OCI-LY1 (cell line): ENCODE measurements at regions not wholly inside any gene's neighbourhood (a gene's known extent, or its start where the extent isn't known, plus 50 kb on each side); places are given as distances from the start of the nearest gene placed in this dataset.

Experiments
- H2AFZ ChIP-seq: fragments of 200-600 bp; sonication (generic), shearing (Covaris generic); 2 replicates; pipeline ENCODE4 v1.6.0; 2014; ENCODE audit warnings: antibody characterized with exemption, mild to moderate bottlenecking, low read length
- H3F3A ChIP-seq: fragments of 200-600 bp; sonication (generic), shearing (Covaris generic); 2 replicates; pipeline ENCODE4 v1.6.0; 2014; ENCODE audit warnings: mild to moderate bottlenecking, antibody characterized with exemption, low read length, moderate library complexity; ENCODE audit not compliant: insufficient read depth
- H3K27ac ChIP-seq: fragments of 200-600 bp; sonication (generic); 2 replicates; pipeline ENCODE4 v1.5.1; 2014; ENCODE audit warnings: low read length, mixed run types, mild to moderate bottlenecking, low read depth; ENCODE audit not compliant: poor library complexity, severe bottlenecking
- H3K27me3 ChIP-seq: fragments of 200-600 bp; sonication (generic); 2 replicates; pipeline ENCODE4 v1.6.0; 2014; ENCODE audit warnings: antibody characterized with exemption, mild to moderate bottlenecking, low read length, moderate library complexity; ENCODE audit not compliant: insufficient read depth
- H3K36me3 ChIP-seq: fragments of 200-600 bp; sonication (generic); 2 replicates; pipeline ENCODE4 v1.6.1; 2014; ENCODE audit warnings: mild to moderate bottlenecking, antibody characterized with exemption, low read length, moderate library complexity, mixed read lengths; ENCODE audit not compliant: insufficient read depth
- H3K4me1 ChIP-seq: fragments of 200-600 bp; sonication (generic); 2 replicates; pipeline ENCODE4 v1.5.1; 2014; ENCODE audit warnings: mild to moderate bottlenecking, low read length, moderate library complexity; ENCODE audit not compliant: insufficient read depth, severe bottlenecking
- H3K4me2 ChIP-seq: fragments of 200-600 bp; sonication (generic), shearing (Covaris generic); 2 replicates; pipeline ENCODE4 v1.6.1; 2014; ENCODE audit warnings: low read length
- H3K4me3 ChIP-seq: fragments of 200-600 bp; sonication (generic); 2 replicates; pipeline ENCODE4 v1.5.1; 2014; ENCODE audit warnings: low read length, low read depth, mild to moderate bottlenecking, mixed read lengths; ENCODE audit not compliant: poor library complexity, severe bottlenecking
- H3K79me2 ChIP-seq: fragments of 200-600 bp; shearing (Covaris generic); 2 replicates; pipeline ENCODE4 v1.6.1; 2016; ENCODE audit warnings: mixed run types, low read length, mixed read lengths; ENCODE audit not compliant: insufficient read depth
- H3K9ac ChIP-seq: fragments of 200-600 bp; sonication (generic), shearing (Covaris generic); 2 replicates; pipeline ENCODE4 v1.6.1; 2014; ENCODE audit warnings: mild to moderate bottlenecking, low read length, mixed read lengths
- H3K9me2 ChIP-seq: fragments of 200-600 bp; sonication (generic), shearing (Covaris generic); 2 replicates; pipeline ENCODE4 v1.6.1; 2014; ENCODE audit warnings: low read depth, mild to moderate bottlenecking, low read length, mixed read lengths
- H3K9me3 ChIP-seq: fragments of 200-600 bp; shearing (Covaris generic); 2 replicates; pipeline ENCODE4 v1.6.1; 2014; ENCODE audit warnings: low read length, mixed read lengths
- H4K20me1 ChIP-seq: fragments of 200-600 bp; sonication (generic), shearing (Covaris generic); 2 replicates; pipeline ENCODE4 v1.6.0; 2016; ENCODE audit warnings: mild to moderate bottlenecking, low read length; ENCODE audit not compliant: insufficient read depth
- CTCF ChIP-seq: fragments of 200-600 bp; sonication (generic), shearing (Covaris generic); IDR thresholded peaks from 2 replicates; pipeline ENCODE4 v1.5.1; 2017; ENCODE audit warnings: mild to moderate bottlenecking, antibody characterized with exemption, low read length, moderate library complexity, mixed read lengths
- EZH2 ChIP-seq: fragments of 200-600 bp; sonication (generic), shearing (Covaris generic); IDR thresholded peaks from 2 replicates; pipeline ENCODE4 v1.8.0; 2017; ENCODE audit warnings: borderline replicate concordance, mixed run types, mild to moderate bottlenecking, antibody characterized with exemption, low read length, moderate library complexity, mixed read lengths

- no peaks in the 10 kb centered on the region for H3K79me2 ChIP-seq
- H2AFZ ChIP-seq, result no peak overlapping the region
- peaks cover 5% of the 10 kb centered on the region; the same call in 1 of the 2 replicates for H3K27me3 ChIP-seq
- H3K9me2 ChIP-seq, result no peaks in the 10 kb centered on the region
- no peaks in the 10 kb centered on the region for H3K36me3 ChIP-seq
- H3F3A ChIP-seq, result no peaks in the 10 kb centered on the region
- no peaks in the 10 kb centered on the region for H3K4me1 ChIP-seq
- no peak overlapping the region for H3K9ac ChIP-seq
- no peak overlapping the region for H3K27ac ChIP-seq
- no peak overlapping the region for H3K4me2 ChIP-seq
- TF ChIP-seq CTCF (no peak), EZH2 (no peak)
- no peaks in the 10 kb centered on the region for H4K20me1 ChIP-seq
- H3K4me3 ChIP-seq, result no peak overlapping the region
- H3K9me3 ChIP-seq, result no peaks in the 10 kb centered on the region
These were observed 114.6 kb upstream of the TNRC6C start for GRCh38 chr17:77843896-77844295.

- no peak overlapping the region for H3K4me3 ChIP-seq
- no peak overlapping the region for H3K4me2 ChIP-seq
- no peaks in the 10 kb centered on the region for H3K36me3 ChIP-seq
- H3F3A ChIP-seq, result no peaks in the 10 kb centered on the region
- TF ChIP-seq EZH2, result no peak
- no peak overlapping the region for H3K9ac ChIP-seq
- no peaks in the 10 kb centered on the region for H3K9me3 ChIP-seq
- H4K20me1 ChIP-seq, result no peaks in the 10 kb centered on the region
- H3K27ac ChIP-seq, result no peak overlapping the region
- no peaks in the 10 kb centered on the region for H3K79me2 ChIP-seq
- H3K9me2 ChIP-seq, result no peaks in the 10 kb centered on the region
- no peaks in the 10 kb centered on the region for H3K4me1 ChIP-seq
- no peak overlapping the region for H2AFZ ChIP-seq
- peaks cover 5% of the 10 kb centered on the region; the same call in 1 of the 2 replicates for H3K27me3 ChIP-seq
These were observed 113.8 kb upstream of the TNRC6C start for GRCh38 chr17:77844681-77845080.

GRCh38 chr17:77845541-77846225, 112.8 kb upstream of the TNRC6C start:
- Histone ChIP-seq H3K4me2 (no peak overlapping the region), H3K9me2 (no peaks in the 10 kb centered on the region), H3K4me1 (no peaks in the 10 kb centered on the region), H3K9me3 (no peaks in the 10 kb centered on the region), H3K9ac (no peak overlapping the region), H2AFZ (no peak overlapping the region), H4K20me1 (no peaks in the 10 kb centered on the region), H3F3A (no peaks in the 10 kb centered on the region), H3K27ac (no peak overlapping the region), H3K79me2 (no peaks in the 10 kb centered on the region), H3K27me3 (peaks cover 5% of the 10 kb centered on the region; the same call in 1 of the 2 replicates), H3K36me3 (no peaks in the 10 kb centered on the region), H3K4me3 (no peak overlapping the region)
- TF ChIP-seq CTCF (no peak), EZH2 (no peak)
